DMS53 (cell line): ENCODE measurements at regions not wholly inside any gene's neighbourhood (a gene's known extent, or its start where the extent isn't known, plus 50 kb on each side); places are given as distances from the start of the nearest gene placed in this dataset.
"Not testable (repeated sequence)": the region's sequence is repeated elsewhere in the genome, so short reads cannot be mapped to it uniquely, and the experiment has no call there.

Experiments
- DNase-seq: peaks from one replicate; lab custom pipeline; 2025; lab: John Stamatoyannopoulos, UW

DNA sequence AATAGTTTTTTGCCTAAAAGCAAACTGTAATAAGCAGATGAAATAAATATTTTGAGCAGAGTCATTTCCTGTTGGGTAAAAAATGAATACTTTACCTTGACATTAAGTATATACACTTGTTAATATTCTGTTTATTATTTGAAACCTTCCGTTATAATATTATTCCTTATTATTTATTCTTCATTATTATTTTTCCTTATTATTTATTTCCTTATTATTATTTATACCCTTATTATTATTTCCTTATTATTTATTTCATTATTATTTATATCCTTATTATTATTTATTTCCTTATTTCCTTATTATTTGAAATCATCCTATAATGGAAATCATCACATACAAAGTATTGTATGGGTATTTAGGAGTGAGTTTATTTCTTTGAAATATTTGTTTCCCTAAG lies 232.2 kb upstream of the RBBP8 start:
- no peak for DNase-seq

DNA sequence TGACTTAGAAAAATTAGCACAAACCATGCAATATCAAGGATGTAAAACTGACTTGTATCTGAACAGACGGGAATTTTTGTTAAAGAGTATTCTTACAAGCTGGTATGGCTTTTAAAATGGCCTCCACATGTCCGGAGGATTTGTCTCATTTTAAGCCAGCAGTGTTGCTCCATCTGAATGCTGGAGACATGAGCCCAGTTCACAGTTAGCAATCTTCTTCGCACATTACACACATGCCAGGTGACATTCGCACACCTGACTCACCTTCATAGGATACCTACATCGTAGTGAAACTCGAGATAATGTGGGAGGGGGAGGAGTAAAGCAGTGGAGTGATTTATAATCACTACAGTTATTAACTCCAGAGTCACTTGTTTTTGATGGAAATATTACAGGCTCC lies 231.8 kb upstream of the RBBP8 start:
- no peak for DNase-seq

DNA sequence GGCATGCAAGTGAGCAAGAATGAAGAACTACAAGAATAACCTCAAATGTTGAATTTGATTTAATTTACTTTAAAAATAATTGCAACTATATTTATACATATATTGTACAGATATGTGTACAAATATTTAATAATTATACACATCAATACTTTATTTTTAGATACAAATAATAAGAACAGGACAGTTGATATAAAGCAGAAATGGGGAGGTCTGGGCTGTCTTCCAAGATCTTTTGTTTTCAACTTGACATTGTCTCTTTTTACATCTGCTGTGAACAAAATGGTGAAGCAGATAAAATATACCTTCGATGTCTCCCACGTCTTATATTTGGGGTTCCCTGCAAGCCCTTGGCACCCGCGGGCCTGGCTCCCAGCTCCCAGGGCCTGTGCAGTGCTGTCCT lies 231.3 kb upstream of the RBBP8 start:
- no peak for DNase-seq

DNA sequence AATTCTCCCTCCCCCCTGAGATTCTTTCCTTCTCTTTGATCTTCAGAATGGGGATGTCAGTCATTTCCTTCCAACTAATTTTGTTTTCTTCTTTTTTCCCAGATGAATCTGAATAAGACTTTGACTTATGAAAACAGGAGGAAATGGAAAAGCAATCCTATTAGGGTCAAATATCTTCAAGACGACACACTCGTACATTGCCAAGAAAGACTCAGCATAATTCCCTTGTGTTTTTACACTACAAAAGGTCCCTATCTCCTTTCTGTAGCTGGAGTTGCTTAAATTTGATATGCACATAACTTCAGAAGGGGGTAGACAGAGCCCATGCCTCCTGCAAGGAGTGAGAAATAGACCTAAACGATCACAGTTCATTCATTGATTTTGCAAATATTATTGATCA lies 230.3 kb upstream of the RBBP8 start:
- no peak for DNase-seq

DNA sequence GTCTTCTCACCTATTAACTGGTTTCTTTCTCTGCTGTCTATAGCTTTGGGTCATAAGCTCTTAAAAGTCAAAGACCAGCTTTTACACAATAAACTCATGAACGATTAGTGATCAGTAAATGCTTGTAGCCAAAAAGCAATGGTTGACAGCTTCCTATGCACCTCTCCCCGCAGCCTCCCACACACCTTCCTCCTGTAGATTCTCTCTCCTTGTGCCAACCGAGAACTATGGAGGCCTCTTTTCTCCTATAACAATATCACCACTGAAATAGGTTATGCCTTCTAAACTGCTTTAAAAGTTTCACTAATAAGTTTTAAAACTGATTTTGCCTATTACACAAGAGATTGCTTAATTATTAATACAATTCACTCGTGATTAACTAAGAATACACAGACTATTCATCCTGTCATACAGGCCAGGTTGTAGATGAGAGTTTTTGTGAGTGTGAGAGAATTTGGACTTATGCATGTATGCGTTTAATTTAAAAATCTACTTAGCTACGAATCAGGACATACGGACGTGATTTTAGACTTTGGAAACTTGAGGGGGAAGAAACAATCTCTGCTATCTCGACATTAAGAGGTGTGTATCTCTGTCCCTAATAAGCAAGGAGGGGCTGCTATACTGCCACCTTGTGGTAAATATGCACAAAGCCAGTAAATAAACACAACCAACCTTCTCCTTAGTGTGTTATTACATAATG lies 229.1 kb upstream of the RBBP8 start:
- peak; percentile 67 for DNase-seq

DNA sequence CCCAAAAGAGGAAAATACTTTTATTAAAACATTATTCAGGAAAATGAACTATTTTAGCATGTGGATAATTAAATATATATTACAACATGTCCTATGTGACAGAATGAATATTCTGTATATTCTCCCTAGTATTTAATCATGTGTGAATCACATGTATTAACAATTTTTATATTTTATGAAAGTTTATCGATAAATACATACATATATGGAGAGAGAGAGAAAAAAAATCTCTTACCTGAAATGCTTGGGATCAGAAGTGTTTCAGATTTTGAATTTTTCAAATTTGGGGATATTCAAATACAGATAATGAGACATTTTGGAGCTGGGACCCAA lies 228.6 kb upstream of the RBBP8 start:
- no peak for DNase-seq

DNA sequence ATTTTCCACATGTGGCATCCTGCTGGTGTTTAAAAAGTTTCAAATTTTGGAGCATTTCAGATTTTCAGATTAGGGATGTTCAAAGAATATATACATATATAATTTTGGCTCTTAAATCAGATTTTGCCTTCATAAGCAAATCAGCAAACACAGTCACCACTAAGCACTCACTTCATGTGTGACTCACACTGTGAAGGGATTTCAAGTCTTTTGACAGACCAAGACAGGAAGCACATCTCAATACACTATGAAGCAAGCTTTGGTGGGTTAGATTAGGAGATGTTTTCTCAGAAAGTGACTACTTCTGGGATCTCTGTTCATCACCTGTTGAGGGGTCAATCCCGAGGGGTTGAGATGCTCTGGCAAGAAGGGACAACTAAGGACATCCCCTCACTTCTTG lies 227.8 kb upstream of the RBBP8 start:
- DNase-seq, result peak; percentile 41

DNA sequence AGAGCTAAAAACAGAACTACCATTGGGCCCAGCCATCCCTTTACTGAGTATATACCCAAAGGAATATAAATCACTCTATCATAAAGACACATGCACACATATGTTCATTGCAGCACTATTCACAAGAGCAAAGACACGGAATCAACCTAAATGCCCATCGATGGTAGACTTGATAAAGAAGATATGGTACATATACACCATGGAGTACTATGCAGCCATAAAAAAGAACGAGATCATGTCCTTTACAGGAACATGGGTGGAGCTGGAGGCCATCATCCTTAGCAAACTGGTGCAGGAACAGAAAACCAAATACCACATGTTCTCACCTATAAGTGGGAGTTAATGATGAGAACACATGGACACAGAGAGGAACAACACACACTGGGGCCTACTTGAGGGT lies 227.1 kb upstream of the RBBP8 start:
- DNase-seq, result not testable (repeated sequence)

DNA sequence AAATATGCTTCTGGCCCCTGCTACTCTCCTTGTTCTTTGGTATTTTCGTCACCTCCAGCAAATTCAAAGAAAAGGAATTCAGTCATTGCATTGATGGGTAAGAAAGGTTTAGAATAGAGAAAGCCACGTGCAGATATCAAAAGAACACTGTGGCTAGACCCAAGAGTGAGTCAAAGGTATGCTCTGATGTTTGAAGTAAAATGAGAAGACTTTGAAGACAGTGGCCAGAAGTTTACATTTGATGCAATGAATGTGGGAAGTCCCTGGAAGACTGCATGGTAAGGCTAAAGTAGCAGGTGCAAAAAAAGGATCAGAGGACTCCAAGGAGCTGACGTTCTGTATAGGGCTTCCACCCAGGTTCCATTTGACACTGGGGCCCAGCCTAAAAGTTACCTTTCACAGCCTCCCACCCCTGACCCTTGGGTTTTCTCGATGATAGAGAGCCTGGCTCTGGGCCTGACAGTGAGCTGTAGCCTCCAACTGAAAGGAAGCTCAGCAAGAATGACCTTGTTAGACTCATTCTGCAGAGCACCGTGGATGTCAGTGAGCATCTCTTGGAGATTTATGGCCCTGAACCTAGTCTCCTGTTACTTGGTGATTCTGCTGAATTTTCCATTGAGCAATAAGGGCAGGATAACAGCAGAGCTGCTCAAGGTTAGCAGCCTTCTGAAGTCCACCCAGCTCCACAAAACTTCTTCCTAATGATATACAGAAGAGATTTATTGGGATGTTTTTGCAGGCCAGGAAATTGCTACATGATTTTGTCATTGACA lies 223.7 kb upstream of the RBBP8 start:
- no peak for DNase-seq

DNA sequence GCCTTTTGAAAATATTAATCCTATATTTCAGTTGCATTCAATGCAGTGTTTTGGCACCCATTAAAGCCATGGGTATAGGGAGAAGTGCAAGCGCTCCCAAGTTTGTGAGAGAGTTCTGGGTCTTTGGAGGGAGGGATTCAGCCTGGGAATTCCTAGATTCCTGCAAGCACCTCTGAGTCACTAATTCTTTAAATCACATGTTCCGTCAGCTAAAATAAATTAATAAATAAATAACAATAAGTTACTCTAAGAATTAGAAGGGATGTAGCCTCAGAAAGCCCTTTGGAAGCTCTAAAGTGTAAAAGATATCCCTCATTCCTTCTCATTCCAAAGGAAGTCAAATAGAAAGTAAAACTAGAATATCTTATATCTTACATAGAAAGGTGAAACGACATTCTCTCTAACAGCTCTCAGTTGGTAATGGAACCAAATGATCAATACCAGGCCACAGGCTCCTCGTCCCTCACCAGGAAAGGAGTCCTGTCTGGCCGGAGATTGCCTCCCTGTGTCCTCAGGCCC lies 222.4 kb upstream of the RBBP8 start:
- DNase-seq, result no peak

DNA sequence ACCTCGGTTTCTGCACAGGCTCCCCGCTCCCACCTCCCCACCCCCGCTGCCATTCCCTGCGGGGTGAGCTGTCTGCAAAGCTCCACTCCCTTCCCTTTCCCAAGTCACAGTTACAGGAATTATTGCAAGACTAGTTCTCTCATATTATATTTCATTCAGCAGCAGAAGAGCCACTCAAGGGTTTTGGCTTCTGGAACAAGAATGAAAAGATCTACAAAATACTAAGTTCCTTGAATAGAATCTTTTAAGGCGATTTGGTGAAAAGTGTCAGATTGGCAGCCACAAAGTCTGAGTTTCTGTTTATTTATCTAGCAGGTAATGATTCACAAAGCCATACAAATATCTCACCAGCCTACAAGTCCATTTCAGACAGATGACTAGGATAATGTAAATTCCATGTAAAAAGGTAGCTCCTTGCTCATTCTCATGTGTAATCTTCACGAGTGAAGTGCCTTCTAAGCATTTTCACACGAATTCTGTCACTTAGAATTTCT lies 221.9 kb upstream of the RBBP8 start:
- peak; percentile 39 for DNase-seq

DNA sequence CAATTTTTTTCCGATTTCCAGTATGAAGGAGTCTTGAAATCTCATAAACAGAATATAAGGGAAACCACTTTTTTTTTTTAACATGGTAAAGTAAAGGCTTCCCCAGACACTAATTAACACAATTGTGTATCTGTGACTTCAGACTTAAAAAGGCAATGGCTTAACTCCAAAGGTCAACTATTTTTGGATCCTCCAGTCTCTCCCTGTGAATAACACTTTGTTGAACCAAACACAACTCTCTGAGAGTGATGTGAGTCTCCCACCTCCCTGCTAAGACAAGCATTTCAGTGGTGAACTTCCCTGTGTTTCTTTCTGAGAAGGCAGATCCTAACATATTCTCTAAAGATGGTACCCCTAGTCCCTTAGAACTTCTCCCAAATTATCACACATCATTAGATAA lies 219.6 kb upstream of the RBBP8 start:
- DNase-seq, result no peak

DNA sequence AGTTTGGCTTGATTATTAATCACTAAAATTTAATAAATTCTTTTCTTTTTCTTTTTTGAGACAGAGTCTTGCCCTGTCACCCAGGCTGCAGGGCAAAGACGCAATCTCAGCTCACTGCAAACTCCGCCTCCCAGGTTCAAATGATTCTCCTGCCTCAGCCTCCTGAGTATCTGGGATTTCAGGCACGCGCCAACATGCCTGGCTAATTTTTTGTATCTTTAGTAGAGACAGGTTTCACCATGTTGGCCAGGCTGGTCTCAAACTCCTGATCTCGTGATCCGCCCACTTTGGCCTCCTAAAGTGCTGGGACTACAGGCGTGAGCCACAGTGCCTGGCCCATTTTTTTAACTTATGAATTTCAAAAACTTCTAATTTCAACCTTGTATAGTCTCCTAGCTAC lies 215.6 kb upstream of the RBBP8 start:
- not testable (repeated sequence) for DNase-seq

DNA sequence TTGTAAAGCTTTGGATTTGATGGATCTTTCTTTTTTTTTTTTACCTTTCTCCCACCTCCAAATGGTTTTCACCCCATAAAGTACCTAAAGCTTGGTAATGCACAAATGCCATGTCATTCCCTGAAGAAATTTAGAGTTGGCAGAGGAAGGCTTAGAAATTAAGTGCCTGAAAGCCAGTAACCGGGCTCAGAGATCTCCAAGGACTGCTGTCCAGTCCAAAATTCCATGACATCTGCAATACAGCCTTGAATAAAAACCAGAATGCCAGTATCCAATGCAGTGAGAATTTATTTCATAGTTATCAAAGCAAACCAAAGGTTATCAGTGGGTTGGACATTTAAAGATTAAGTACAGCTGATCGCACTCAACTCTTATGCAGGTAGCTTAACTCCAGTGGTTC lies 209.9 kb upstream of the RBBP8 start:
- DNase-seq, result no peak

DNA sequence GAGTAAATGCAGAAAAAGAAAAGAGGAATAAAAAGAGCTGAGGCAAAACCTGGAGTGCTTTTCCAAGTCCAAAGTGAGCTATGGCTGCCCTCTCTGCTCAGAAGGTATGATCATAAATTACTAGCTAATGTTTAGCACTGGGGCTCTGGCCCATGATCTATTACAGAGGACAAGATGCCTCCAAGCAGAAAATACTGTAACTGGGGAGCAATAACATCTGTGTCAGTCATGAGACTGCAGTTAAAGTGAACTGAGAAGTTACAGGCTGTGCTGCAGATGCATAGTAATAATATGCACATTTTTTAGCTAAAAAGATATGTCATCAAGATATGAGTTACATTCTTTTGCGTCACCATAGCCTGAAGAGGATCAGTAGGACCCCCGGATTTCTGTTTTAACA lies 209.4 kb upstream of the RBBP8 start:
- DNase-seq, result no peak

DNA sequence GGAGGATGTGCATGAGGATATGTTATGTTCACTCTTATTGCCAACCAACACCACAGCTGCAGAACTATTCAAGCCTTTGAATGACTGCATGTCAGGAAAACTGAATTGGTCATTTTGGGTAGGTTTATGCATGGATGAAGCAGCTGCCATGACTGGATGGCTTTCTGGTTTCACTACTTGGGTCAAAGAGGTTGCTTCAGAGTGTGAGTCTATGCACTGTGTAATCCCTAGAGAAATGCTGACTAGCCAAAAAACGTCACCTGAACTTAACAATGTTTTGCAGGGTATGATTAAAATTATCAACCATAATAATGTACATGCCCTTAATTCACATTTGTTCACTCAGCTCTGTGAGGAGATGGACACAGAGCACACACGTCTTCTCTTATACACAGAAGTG lies 206.7 kb upstream of the RBBP8 start:
- no peak for DNase-seq

DNA sequence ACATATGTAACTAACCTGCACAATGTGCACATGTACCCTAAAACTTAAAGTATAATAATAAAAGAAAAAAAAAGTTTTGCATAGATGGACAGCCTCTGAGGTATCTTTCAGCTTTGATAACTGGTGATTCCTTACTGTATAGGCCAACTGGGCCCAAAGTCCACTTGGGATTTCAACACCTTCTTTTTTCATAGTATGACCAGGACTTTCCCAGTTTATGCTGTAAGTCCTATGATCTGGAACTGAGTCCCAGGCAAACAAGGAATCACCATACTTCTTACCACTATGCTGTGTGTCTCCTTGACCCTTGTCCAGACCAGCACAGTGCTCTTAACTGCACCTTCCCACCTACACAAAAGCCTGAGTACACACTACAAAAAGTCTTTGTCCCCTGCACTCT lies 205.1 kb upstream of the RBBP8 start:
- DNase-seq, result no peak

DNA sequence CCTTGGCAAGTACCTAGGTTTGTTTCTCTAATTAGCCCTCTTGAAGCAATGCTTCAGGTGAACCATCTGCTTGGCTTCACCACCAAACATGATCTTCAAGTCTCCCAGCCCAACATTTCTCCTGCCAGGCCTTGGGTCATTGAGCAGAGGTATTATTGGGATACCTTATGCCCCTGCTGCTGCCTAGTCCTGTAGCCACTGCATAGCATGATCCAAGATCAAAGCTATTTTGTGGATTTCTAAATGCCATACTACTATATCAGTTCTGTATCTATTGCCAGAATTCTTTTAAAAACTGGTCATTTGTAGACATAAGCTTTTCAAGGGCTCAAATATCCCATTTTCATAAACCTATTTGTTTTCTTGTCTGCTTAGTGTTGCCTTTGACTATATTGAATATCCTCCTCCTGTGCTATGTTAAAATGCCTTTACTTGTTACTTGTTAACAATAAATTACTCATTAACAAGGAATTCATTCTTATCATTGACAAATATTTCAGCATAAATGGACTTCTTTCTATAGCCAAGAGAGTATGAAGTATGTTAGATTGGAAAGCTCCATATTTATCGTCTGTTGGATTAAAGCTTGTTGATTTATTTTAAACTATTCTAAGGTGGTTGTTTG lies 204.5 kb upstream of the RBBP8 start:
- no peak for DNase-seq

DNA sequence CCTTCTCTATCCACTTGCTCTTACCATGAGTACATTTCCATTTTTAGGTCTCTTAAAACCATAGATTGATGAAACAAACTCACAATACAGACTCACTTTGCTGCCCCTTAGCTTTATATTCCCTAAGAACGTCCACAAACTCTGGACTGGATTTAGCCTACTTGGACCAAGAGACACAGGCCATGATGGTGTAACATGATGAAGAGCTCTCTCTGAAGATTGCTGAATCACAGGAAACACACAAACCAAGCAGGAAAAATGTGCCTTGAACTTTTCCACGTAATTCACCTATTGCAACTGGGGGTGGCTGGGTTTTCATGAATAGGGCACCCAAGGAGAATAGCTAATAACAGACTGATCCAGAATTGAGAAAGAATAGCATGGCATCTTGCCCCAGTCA lies 201.7 kb upstream of the RBBP8 start:
- peak; percentile 5 for DNase-seq

DNA sequence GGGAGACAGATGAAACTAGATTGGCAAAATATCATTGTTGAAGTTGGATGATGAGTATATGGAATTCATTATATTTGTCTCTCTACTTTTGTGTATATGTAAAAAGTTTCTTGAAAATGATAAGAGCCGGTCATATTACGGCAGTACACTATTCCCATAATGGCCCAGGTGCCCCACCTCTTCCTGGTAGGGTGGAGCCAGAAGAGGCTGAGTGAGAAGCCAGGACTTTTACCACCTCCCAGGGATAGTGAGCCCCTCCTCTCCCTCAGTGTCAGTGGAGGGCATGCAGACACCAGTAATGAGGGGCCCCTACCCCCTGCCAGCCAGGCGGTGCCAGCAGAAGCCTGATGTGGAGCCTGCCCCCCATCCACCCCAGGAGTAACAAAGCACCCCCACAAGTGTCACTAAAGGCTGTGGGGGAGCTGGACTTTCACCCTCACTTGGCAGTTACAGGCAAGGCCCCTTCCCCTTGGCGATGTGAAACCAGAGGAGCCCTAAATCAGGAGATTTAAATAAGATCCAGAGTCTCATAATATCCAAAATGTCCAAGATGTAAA lies 198.9 kb upstream of the RBBP8 start:
- DNase-seq, result no peak

DNA sequence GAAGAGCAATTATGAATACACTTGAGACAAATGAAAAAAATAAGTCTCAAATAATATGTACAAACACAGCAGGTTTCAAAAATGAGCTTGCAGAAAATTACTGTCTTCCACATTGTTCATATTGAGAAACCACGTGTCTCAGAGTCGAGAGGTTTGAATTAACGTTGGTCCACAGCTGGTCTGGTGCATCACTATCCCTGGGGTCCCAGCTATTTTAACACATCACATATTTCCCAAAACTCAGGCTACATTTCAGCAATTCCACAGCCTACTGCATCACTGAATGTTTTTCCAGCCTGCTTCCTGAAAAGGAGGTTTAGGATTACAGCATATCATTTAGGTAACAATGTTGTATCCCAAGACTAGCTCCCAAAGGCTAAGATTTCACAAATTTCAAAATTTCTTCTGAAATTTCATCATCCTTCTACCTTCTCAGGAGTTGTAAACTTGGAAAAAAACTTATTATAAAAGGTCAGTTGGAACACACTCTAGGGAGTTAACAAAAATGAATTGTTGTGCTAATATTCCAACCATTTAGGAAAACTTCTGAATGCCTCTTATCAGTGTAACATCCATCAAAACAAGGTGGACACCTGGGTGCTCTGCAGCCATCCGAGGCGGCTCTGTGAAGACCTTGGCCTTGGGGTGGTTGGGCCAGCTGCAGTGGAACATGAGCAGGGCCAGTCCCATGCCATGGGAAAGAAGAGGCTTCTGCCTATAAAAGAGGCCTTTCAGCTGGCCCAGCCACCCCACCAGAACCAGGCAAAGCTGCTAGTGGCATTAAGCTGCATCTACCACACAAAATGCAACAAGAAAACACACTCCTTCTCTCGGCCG lies 198.1 kb upstream of the RBBP8 start:
- DNase-seq, result no peak

DNA sequence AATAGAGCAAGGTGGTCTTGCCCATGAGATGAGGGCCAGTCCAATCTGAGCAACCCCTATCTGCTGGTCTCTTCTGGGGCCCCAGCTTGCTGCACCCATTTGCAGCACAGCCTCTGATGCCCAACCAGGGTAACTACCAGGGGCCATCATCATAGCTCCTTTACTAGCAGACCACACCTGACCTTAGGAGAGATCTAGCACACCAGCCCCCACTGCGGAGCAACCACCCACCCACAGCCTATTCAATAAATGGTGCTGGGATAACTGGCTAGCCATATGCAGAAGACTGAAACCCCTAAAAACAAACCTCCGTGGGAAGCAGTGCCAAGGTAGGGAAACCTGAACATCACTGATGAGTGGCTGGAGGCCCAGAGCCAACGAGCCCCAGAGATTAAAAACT lies 196.1 kb upstream of the RBBP8 start:
- DNase-seq, result no peak
